Stimulated activated memory B cell treated with anti-CD40 and anti-IgM and Interleukin-4, amounts not matched to agents 10 μg/mL and 1 μg/mL and 100 μg/mL, for 72 hours (primary cell): ENCODE measurements at regions not wholly inside any gene's neighbourhood (a gene's known extent, or its start where the extent isn't known, plus 50 kb on each side); places are given as distances from the start of the nearest gene placed in this dataset.
A peak's percentile ranks its signal among the peaks of the same experiment; 100 is the strongest.
"Not testable (repeated sequence)": the region's sequence is repeated elsewhere in the genome, so short reads cannot be mapped to it uniquely, and the experiment has no call there.

ENCODE experiments used
- ATAC-seq: fragments of 150-1000 bp; cut with Tn5 transposase; 2 replicates; pipeline ENCODE4 v1.10.0; 2021
- H3K27ac Mint-ChIP-seq: one replicate; pipeline ENCODE4 v1.8.0; 2022; ENCODE audit warnings: mild to moderate bottlenecking, mixed read lengths
- H3K27me3 Mint-ChIP-seq: one replicate; pipeline ENCODE4 v1.8.0; 2022; ENCODE audit warnings: mixed read lengths
- H3K36me3 Mint-ChIP-seq: one replicate; pipeline ENCODE4 v1.8.0; 2022; ENCODE audit warnings: mixed read lengths
- H3K4me1 Mint-ChIP-seq: one replicate; pipeline ENCODE4 v1.8.0; 2022; ENCODE audit warnings: mixed read lengths
- H3K4me3 Mint-ChIP-seq: one replicate; pipeline ENCODE4 v1.8.0; 2022; ENCODE audit warnings: mild to moderate bottlenecking, moderate library complexity, mixed read lengths
- H3K9me3 Mint-ChIP-seq: one replicate; pipeline ENCODE4 v1.8.0; 2022; ENCODE audit warnings: mixed read lengths

GRCh38 chr4:102397056-102397455, 51.8 kb upstream of the SLC39A8 start:
- H3K27ac Mint-ChIP-seq, H3K9me3 Mint-ChIP-seq, ATAC-seq, H3K36me3 Mint-ChIP-seq, H3K4me1 Mint-ChIP-seq, H3K27me3 Mint-ChIP-seq, H3K4me3 Mint-ChIP-seq: not testable (repeated sequence)

- Mint-ChIP-seq H3K9me3 (no peaks in the 10 kb centered on the region), H3K4me3 (no peak overlapping the region), H3K4me1 (peaks cover 6% of the 10 kb centered on the region), H3K36me3 (no peaks in the 10 kb centered on the region), H3K27ac (no peak overlapping the region), H3K27me3 (no peaks in the 10 kb centered on the region)
- ATAC-seq = no peak
These were observed 53.7 kb upstream of the SLC39A8 start for GRCh38 chr4:102399021-102399420.

GRCh38 chr4:102400898-102401297, 55.6 kb upstream of the SLC39A8 start:
- H3K27me3 Mint-ChIP-seq = no peaks in the 10 kb centered on the region
- no peak for ATAC-seq
- no peak overlapping the region for H3K27ac Mint-ChIP-seq
- peaks cover 6% of the 10 kb centered on the region for H3K4me1 Mint-ChIP-seq
- no peaks in the 10 kb centered on the region for H3K9me3 Mint-ChIP-seq
- no peaks in the 10 kb centered on the region for H3K36me3 Mint-ChIP-seq
- no peak overlapping the region for H3K4me3 Mint-ChIP-seq

GRCh38 chr4:102402223-102402622, 56.9 kb upstream of the SLC39A8 start:
- H3K27ac Mint-ChIP-seq = no peak overlapping the region
- ATAC-seq = no peak
- no peaks in the 10 kb centered on the region for H3K9me3 Mint-ChIP-seq
- H3K4me3 Mint-ChIP-seq = no peak overlapping the region
- H3K36me3 Mint-ChIP-seq = no peaks in the 10 kb centered on the region
- H3K27me3 Mint-ChIP-seq = no peaks in the 10 kb centered on the region
- H3K4me1 Mint-ChIP-seq = peaks cover 6% of the 10 kb centered on the region

GRCh38 chr4:102403116-102403515, 57.8 kb upstream of the SLC39A8 start:
- no peaks in the 10 kb centered on the region for H3K9me3 Mint-ChIP-seq
- no peak for ATAC-seq
- H3K27me3 Mint-ChIP-seq = no peaks in the 10 kb centered on the region
- H3K27ac Mint-ChIP-seq = no peak overlapping the region
- H3K4me3 Mint-ChIP-seq = no peak overlapping the region
- no peaks in the 10 kb centered on the region for H3K36me3 Mint-ChIP-seq
- peaks cover 6% of the 10 kb centered on the region for H3K4me1 Mint-ChIP-seq

- H3K9me3 Mint-ChIP-seq = no peaks in the 10 kb centered on the region
- no peaks in the 10 kb centered on the region for H3K27me3 Mint-ChIP-seq
- no peak overlapping the region for H3K4me3 Mint-ChIP-seq
- H3K36me3 Mint-ChIP-seq = no peaks in the 10 kb centered on the region
- no peak for ATAC-seq
- peaks cover 6% of the 10 kb centered on the region for H3K4me1 Mint-ChIP-seq
- no peak overlapping the region for H3K27ac Mint-ChIP-seq
These were observed 59.2 kb upstream of the SLC39A8 start for GRCh38 chr4:102404431-102404969.

- H3K27ac Mint-ChIP-seq = no peak overlapping the region
- peaks cover 6% of the 10 kb centered on the region for H3K4me1 Mint-ChIP-seq
- no peaks in the 10 kb centered on the region for H3K27me3 Mint-ChIP-seq
- no peak overlapping the region for H3K4me3 Mint-ChIP-seq
- H3K36me3 Mint-ChIP-seq = no peaks in the 10 kb centered on the region
- no peak for ATAC-seq
- H3K9me3 Mint-ChIP-seq = no peaks in the 10 kb centered on the region
These were observed 60.6 kb upstream of the SLC39A8 start for GRCh38 chr4:102405821-102406401.

GRCh38 chr4:102410884-102411283, 65.6 kb upstream of the SLC39A8 start:
- ATAC-seq, H3K9me3 Mint-ChIP-seq, H3K4me3 Mint-ChIP-seq, H3K27me3 Mint-ChIP-seq, H3K4me1 Mint-ChIP-seq, H3K36me3 Mint-ChIP-seq, H3K27ac Mint-ChIP-seq: not testable (repeated sequence)

- H3K4me3 Mint-ChIP-seq = no peak overlapping the region
- H3K36me3 Mint-ChIP-seq = no peaks in the 10 kb centered on the region
- H3K4me1 Mint-ChIP-seq = no peaks in the 10 kb centered on the region
- H3K9me3 Mint-ChIP-seq = no peaks in the 10 kb centered on the region
- no peak for ATAC-seq
- no peaks in the 10 kb centered on the region for H3K27me3 Mint-ChIP-seq
- H3K27ac Mint-ChIP-seq = no peak overlapping the region
These were observed 66.1 kb upstream of the SLC39A8 start for GRCh38 chr4:102411408-102411807.

GRCh38 chr4:102416765-102417164, 71.5 kb upstream of the SLC39A8 start:
- no peaks in the 10 kb centered on the region for H3K27me3 Mint-ChIP-seq
- no peaks in the 10 kb centered on the region for H3K9me3 Mint-ChIP-seq
- H3K36me3 Mint-ChIP-seq = no peaks in the 10 kb centered on the region
- no peak overlapping the region for H3K4me3 Mint-ChIP-seq
- no peaks in the 10 kb centered on the region for H3K4me1 Mint-ChIP-seq
- no peak overlapping the region for H3K27ac Mint-ChIP-seq
- ATAC-seq = no peak

GRCh38 chr4:102420563-102421398, 75.5 kb upstream of the SLC39A8 start:
- H3K4me1 Mint-ChIP-seq = no peaks in the 10 kb centered on the region
- H3K27me3 Mint-ChIP-seq = no peaks in the 10 kb centered on the region
- H3K4me3 Mint-ChIP-seq = no peak overlapping the region
- ATAC-seq = no peak
- peaks cover 4% of the 10 kb centered on the region for H3K9me3 Mint-ChIP-seq
- H3K36me3 Mint-ChIP-seq = no peaks in the 10 kb centered on the region
- H3K27ac Mint-ChIP-seq = peak overlapping the region; percentile 22

GRCh38 chr4:102422843-102423242, 77.6 kb upstream of the SLC39A8 start:
- H3K9me3 Mint-ChIP-seq = peaks cover 4% of the 10 kb centered on the region
- no peak overlapping the region for H3K4me3 Mint-ChIP-seq
- H3K4me1 Mint-ChIP-seq = no peaks in the 10 kb centered on the region
- no peak for ATAC-seq
- H3K36me3 Mint-ChIP-seq = no peaks in the 10 kb centered on the region
- no peak overlapping the region for H3K27ac Mint-ChIP-seq
- H3K27me3 Mint-ChIP-seq = no peaks in the 10 kb centered on the region

- Mint-ChIP-seq H3K4me3 (no peak overlapping the region), H3K4me1 (no peaks in the 10 kb centered on the region), H3K27ac (no peak overlapping the region), H3K9me3 (peaks cover 4% of the 10 kb centered on the region), H3K27me3 (no peaks in the 10 kb centered on the region), H3K36me3 (no peaks in the 10 kb centered on the region)
- ATAC-seq = no peak
These were observed 77.8 kb upstream of the NFKB1 start for GRCh38 chr4:102423375-102423774.

GRCh38 chr4:102427371-102427998, 73.7 kb upstream of the NFKB1 start:
- ATAC-seq = no peak
- H3K27me3 Mint-ChIP-seq = no peaks in the 10 kb centered on the region
- peaks cover 4% of the 10 kb centered on the region for H3K9me3 Mint-ChIP-seq
- no peak overlapping the region for H3K27ac Mint-ChIP-seq
- H3K4me3 Mint-ChIP-seq = no peak overlapping the region
- no peaks in the 10 kb centered on the region for H3K36me3 Mint-ChIP-seq
- peaks cover 6% of the 10 kb centered on the region for H3K4me1 Mint-ChIP-seq

- no peak for ATAC-seq
- Mint-ChIP-seq H3K4me1 (peaks cover 6% of the 10 kb centered on the region), H3K27me3 (no peaks in the 10 kb centered on the region)
These were observed 73.0 kb upstream of the NFKB1 start for GRCh38 chr4:102428122-102428521.

GRCh38 chr4:102429553-102429952, 71.6 kb upstream of the NFKB1 start:
- H3K27me3 Mint-ChIP-seq = no peaks in the 10 kb centered on the region
- no peak overlapping the region for H3K4me3 Mint-ChIP-seq
- H3K27ac Mint-ChIP-seq = no peak overlapping the region
- H3K36me3 Mint-ChIP-seq = no peaks in the 10 kb centered on the region
- H3K9me3 Mint-ChIP-seq = no peaks in the 10 kb centered on the region
- no peak for ATAC-seq
- peaks cover 6% of the 10 kb centered on the region for H3K4me1 Mint-ChIP-seq

More at GRCh38 chr4:102428122-102428521, 73.0 kb upstream of the NFKB1 start:
- Mint-ChIP-seq H3K9me3 (peaks cover under 1% of the 10 kb centered on the region), H3K27ac (no peak overlapping the region), H3K36me3 (no peaks in the 10 kb centered on the region), H3K4me3 (no peak overlapping the region)
